ENCODE measurements at regions not wholly inside any gene's neighbourhood (a gene's known extent, or its start where the extent isn't known, plus 50 kb on each side); places are given as distances from the start of the nearest gene placed in this dataset.

- TF ChIP-seq YY1 (IDR thresholded peaks at IDR 0.05) (no peak), HNF4A (conservative IDR thresholded peaks at IDR 0.05) (no peak), TAF1 (conservative IDR thresholded peaks at IDR 0.05) (no peak), MAX (IDR thresholded peaks at IDR 0.05) (no peak), EGR1 (IDR thresholded peaks at IDR 0.05; ENCODE audit: low read depth in 2 of 2) (no peak), ATF3 (IDR thresholded peaks at IDR 0.05) (no peak)
- TF ChIP-seq, protein P1, sequence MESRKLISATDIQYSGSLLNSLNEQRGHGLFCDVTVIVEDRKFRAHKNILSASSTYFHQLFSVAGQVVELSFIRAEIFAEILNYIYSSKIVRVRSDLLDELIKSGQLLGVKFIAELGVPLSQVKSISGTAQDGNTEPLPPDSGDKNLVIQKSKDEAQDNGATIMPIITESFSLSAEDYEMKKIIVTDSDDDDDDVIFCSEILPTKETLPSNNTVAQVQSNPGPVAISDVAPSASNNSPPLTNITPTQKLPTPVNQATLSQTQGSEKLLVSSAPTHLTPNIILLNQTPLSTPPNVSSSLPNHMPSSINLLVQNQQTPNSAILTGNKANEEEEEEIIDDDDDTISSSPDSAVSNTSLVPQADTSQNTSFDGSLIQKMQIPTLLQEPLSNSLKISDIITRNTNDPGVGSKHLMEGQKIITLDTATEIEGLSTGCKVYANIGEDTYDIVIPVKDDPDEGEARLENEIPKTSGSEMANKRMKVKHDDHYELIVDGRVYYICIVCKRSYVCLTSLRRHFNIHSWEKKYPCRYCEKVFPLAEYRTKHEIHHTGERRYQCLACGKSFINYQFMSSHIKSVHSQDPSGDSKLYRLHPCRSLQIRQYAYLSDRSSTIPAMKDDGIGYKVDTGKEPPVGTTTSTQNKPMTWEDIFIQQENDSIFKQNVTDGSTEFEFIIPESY (IDR thresholded peaks at IDR 0.05), result no peak
- H3K27ac ChIP-seq (ENCODE audit: low read depth in 1 of 2, low read length in 2 of 2), result no peak overlapping the region
- 85% methylated on average over 5 of the region's 5 CpGs for WGBS
- peaks cover 0 to 5% (median 0%) of the 10 kb centered on the region in 4 donors for H3K27me3 ChIP-seq (ENCODE audit: control insufficient read depth in 4 of 4, insufficient read depth in 4 of 4, low read length in 3 of 4)
- H3K9ac ChIP-seq (ENCODE audit: low read depth in 1 of 2, low read length in 2 of 2), result no peak overlapping the region
- H3K4me1 ChIP-seq (ENCODE audit: control insufficient read depth in 4 of 4, insufficient read depth in 4 of 4, low read length in 3 of 4), result no peaks in the 10 kb centered on the region
- H3K9me3 ChIP-seq (ENCODE audit: control insufficient read depth in 4 of 4, low read length in 3 of 4), result no peaks in the 10 kb centered on the region
- no peak for DNase-seq (ENCODE audit: low spot score)
- H3K36me3 ChIP-seq (ENCODE audit: control insufficient read depth in 4 of 4, insufficient read depth in 3 of 4, low read depth in 1 of 4, low read length in 3 of 4), result no peaks in the 10 kb centered on the region
- no peak overlapping the region for H3K4me3 ChIP-seq (ENCODE audit: low read depth in 1 of 3, low read length in 3 of 3)
These were observed 554.5 kb downstream of the HACE1 start for GRCh38 chr6:104305206-104305605.

- TF ChIP-seq RAD21 (IDR thresholded peaks at IDR 0.05), result no peak
- TF ChIP-seq, protein P1 (IDR thresholded peaks at IDR 0.05), result no peak
- TF ChIP-seq MAX (IDR thresholded peaks at IDR 0.05), result no peak
- no peak for TF ChIP-seq EGR1 (IDR thresholded peaks at IDR 0.05; ENCODE audit: low read depth in 2 of 2)
- 86% methylated on average over 10 of the region's 10 CpGs for WGBS
- Histone ChIP-seq H3K9ac (ENCODE audit: low read depth in 1 of 2, low read length in 2 of 2) (no peak overlapping the region), H3K4me3 (ENCODE audit: low read depth in 1 of 3, low read length in 3 of 3) (no peak overlapping the region), H3K27ac (ENCODE audit: low read depth in 1 of 2, low read length in 2 of 2) (no peak overlapping the region), H3K9me3 (ENCODE audit: control insufficient read depth in 4 of 4, low read length in 3 of 4) (no peaks in the 10 kb centered on the region), H3K4me1 (ENCODE audit: control insufficient read depth in 4 of 4, insufficient read depth in 4 of 4, low read length in 3 of 4) (no peaks in the 10 kb centered on the region), H3K27me3 (ENCODE audit: control insufficient read depth in 4 of 4, insufficient read depth in 4 of 4, low read length in 3 of 4) (peaks cover 0 to 5% (median 0%) of the 10 kb centered on the region in 4 donors), H3K36me3 (ENCODE audit: control insufficient read depth in 4 of 4, insufficient read depth in 3 of 4, low read depth in 1 of 4, low read length in 3 of 4) (no peaks in the 10 kb centered on the region)
- DNase-seq (ENCODE audit: low spot score), result no peak
These were observed 557.8 kb downstream of the HACE1 start for GRCh38 chr6:104301951-104302350.

- DNase-seq (ENCODE audit: low spot score), result no peak
- Histone ChIP-seq H3K9ac (ENCODE audit: low read depth in 1 of 2, low read length in 2 of 2) (no peak overlapping the region), H3K27ac (ENCODE audit: low read depth in 1 of 2, low read length in 2 of 2) (no peak overlapping the region), H3K27me3 (ENCODE audit: control insufficient read depth in 4 of 4, insufficient read depth in 4 of 4, low read length in 3 of 4) (peaks cover 0 to 2% (median under 1%) of the 10 kb centered on the region in 4 donors), H3K4me1 (ENCODE audit: control insufficient read depth in 4 of 4, insufficient read depth in 4 of 4, low read length in 3 of 4) (no peaks in the 10 kb centered on the region), H3K36me3 (ENCODE audit: control insufficient read depth in 4 of 4, insufficient read depth in 3 of 4, low read depth in 1 of 4, low read length in 3 of 4) (no peaks in the 10 kb centered on the region), H3K9me3 (ENCODE audit: control insufficient read depth in 4 of 4, low read length in 3 of 4) (no peaks in the 10 kb centered on the region), H3K4me3 (ENCODE audit: low read depth in 1 of 3, low read length in 3 of 3) (no peak overlapping the region)
- no peak for TF ChIP-seq GABPA (IDR thresholded peaks at IDR 0.05 in 1 of 2, conservative IDR thresholded peaks at IDR 0.05 in 1 of 2)
- TF ChIP-seq TAF1 (conservative IDR thresholded peaks at IDR 0.05), result no peak
- TF ChIP-seq EGR1 (IDR thresholded peaks at IDR 0.05; ENCODE audit: low read depth in 2 of 2), result no peak
- TF ChIP-seq JUND (IDR thresholded peaks at IDR 0.05), result no peak
- TF ChIP-seq CTCF (IDR thresholded peaks at IDR 0.05; ENCODE audit: low read depth, low read length, missing input control), result no peak
- no peak for TF ChIP-seq FOXA2 (IDR thresholded peaks at IDR 0.05)
- TF ChIP-seq SP1 (IDR thresholded peaks at IDR 0.05), result no peak
- TF ChIP-seq MAX (IDR thresholded peaks at IDR 0.05), result no peak
- 92% methylated on average over 1 of the region's 1 CpG for WGBS
These were observed 573.1 kb downstream of the HACE1 start for GRCh38 chr6:104286641-104287040.

All from liver (tissue), 8 donors.